Duodenal mucosa (tissue), 2 donors: ENCODE measurements at regions not wholly inside any gene's neighbourhood (a gene's known extent, or its start where the extent isn't known, plus 50 kb on each side); places are given as distances from the start of the nearest gene placed in this dataset.
"Not testable (repeated sequence)": the region's sequence is repeated elsewhere in the genome, so short reads cannot be mapped to it uniquely, and the experiment has no call there.

Experiments used
- H3K27ac ChIP-seq: one replicate; pipeline ENCODE4 v1.7.0; 2013; ENCODE audit warnings: low read depth, low read length
- H3K27me3 ChIP-seq, 2 donors: one replicate each; pipeline ENCODE4 v1.7.0; 2013; ENCODE audit warnings: low read length in 2 of 2, control low read depth in 1 of 2; ENCODE audit not compliant: insufficient read depth in 2 of 2, control insufficient read depth in 1 of 2
- H3K36me3 ChIP-seq, 2 donors: one replicate each; pipeline ENCODE4 v1.7.0; 2013; ENCODE audit warnings: low read length in 2 of 2, control low read depth in 1 of 2; ENCODE audit not compliant: insufficient read depth in 2 of 2, control insufficient read depth in 1 of 2
- H3K4me1 ChIP-seq, 2 donors: one replicate each; pipeline ENCODE4 v1.7.0; 2013; ENCODE audit warnings: low read length in 2 of 2, control low read depth in 1 of 2; ENCODE audit not compliant: insufficient read depth in 2 of 2, control insufficient read depth in 1 of 2
- H3K4me3 ChIP-seq, 2 donors: one replicate each; pipeline ENCODE4 v1.7.0; 2013; ENCODE audit warnings: low read length in 2 of 2, low read depth in 1 of 2
- H3K9ac ChIP-seq, 2 donors: one replicate each; pipeline ENCODE4 v1.7.0; 2013; ENCODE audit warnings: low read length in 2 of 2, low read depth in 1 of 2
- H3K9me3 ChIP-seq, 2 donors: one replicate each; pipeline ENCODE4 v1.7.0; 2013; ENCODE audit warnings: low read length in 2 of 2, control low read depth in 1 of 2; ENCODE audit not compliant: control insufficient read depth in 1 of 2

GRCh38 chr5:126277762-126278161, 145.4 kb upstream of the GRAMD2B start:
- Histone ChIP-seq H3K9me3 (peaks cover 0 to 3% of the 10 kb centered on the region in 2 donors), H3K4me3 (no peak overlapping the region), H3K27ac (no peak overlapping the region), H3K27me3 (no peaks in the 10 kb centered on the region), H3K4me1 (no peaks in the 10 kb centered on the region), H3K36me3 (no peaks in the 10 kb centered on the region), H3K9ac (no peak overlapping the region)

GRCh38 chr5:126280343-126280742, 142.9 kb upstream of the GRAMD2B start:
- Histone ChIP-seq H3K9me3 (no peaks in the 10 kb centered on the region), H3K27me3 (no peaks in the 10 kb centered on the region), H3K4me3 (no peak overlapping the region), H3K9ac (no peak overlapping the region), H3K4me1 (no peaks in the 10 kb centered on the region), H3K27ac (no peak overlapping the region), H3K36me3 (no peaks in the 10 kb centered on the region)

GRCh38 chr5:126280846-126281245, 142.4 kb upstream of the GRAMD2B start:
- Histone ChIP-seq H3K9me3 (no peaks in the 10 kb centered on the region), H3K4me3 (no peak overlapping the region), H3K36me3 (no peaks in the 10 kb centered on the region), H3K4me1 (no peaks in the 10 kb centered on the region), H3K9ac (no peak overlapping the region), H3K27me3 (no peaks in the 10 kb centered on the region), H3K27ac (no peak overlapping the region)

GRCh38 chr5:126284977-126285696, 138.1 kb upstream of the GRAMD2B start:
- H3K4me1 ChIP-seq: no peaks in the 10 kb centered on the region
- H3K27ac ChIP-seq: no peak overlapping the region
- no peak overlapping the region for H3K4me3 ChIP-seq

GRCh38 chr5:126296121-126296520, 127.1 kb upstream of the GRAMD2B start:
- not testable (repeated sequence) for H3K27me3 ChIP-seq, H3K36me3 ChIP-seq, H3K9me3 ChIP-seq, H3K9ac ChIP-seq, H3K27ac ChIP-seq, H3K4me1 ChIP-seq, H3K4me3 ChIP-seq

More at GRCh38 chr5:126284977-126285696, 138.1 kb upstream of the GRAMD2B start:
- Histone ChIP-seq H3K9me3 (no peaks in the 10 kb centered on the region), H3K36me3 (no peaks in the 10 kb centered on the region), H3K27me3 (no peaks in the 10 kb centered on the region), H3K9ac (no peak overlapping the region)

- Histone ChIP-seq H3K9ac (no peak overlapping the region), H3K27me3 (no peaks in the 10 kb centered on the region), H3K4me3 (no peak overlapping the region), H3K36me3 (no peaks in the 10 kb centered on the region), H3K27ac (no peak overlapping the region), H3K9me3 (no peaks in the 10 kb centered on the region), H3K4me1 (no peaks in the 10 kb centered on the region)
These were observed 122.9 kb upstream of the GRAMD2B start for GRCh38 chr5:126300293-126300692.

- Histone ChIP-seq H3K9ac (no peak overlapping the region), H3K27ac (no peak overlapping the region), H3K4me3 (no peak overlapping the region), H3K9me3 (no peaks in the 10 kb centered on the region), H3K36me3 (no peaks in the 10 kb centered on the region), H3K27me3 (no peaks in the 10 kb centered on the region), H3K4me1 (no peaks in the 10 kb centered on the region)
These were observed 122.2 kb upstream of the GRAMD2B start for GRCh38 chr5:126301056-126301455.

GRCh38 chr5:126309860-126310259, 113.3 kb upstream of the GRAMD2B start:
- H3K9ac ChIP-seq: no peak overlapping the region
- H3K4me1 ChIP-seq: no peaks in the 10 kb centered on the region
- no peaks in the 10 kb centered on the region for H3K36me3 ChIP-seq

GRCh38 chr5:126311766-126312165, 111.4 kb upstream of the GRAMD2B start:
- H3K36me3 ChIP-seq: no peaks in the 10 kb centered on the region
- no peak overlapping the region for H3K4me3 ChIP-seq
- no peaks in the 10 kb centered on the region for H3K4me1 ChIP-seq
- H3K27me3 ChIP-seq: no peaks in the 10 kb centered on the region
- no peak overlapping the region for H3K9ac ChIP-seq
- H3K27ac ChIP-seq: no peak overlapping the region
- no peaks in the 10 kb centered on the region for H3K9me3 ChIP-seq

More at GRCh38 chr5:126309860-126310259, 113.3 kb upstream of the GRAMD2B start:
- H3K9me3 ChIP-seq: no peaks in the 10 kb centered on the region
- no peak overlapping the region for H3K27ac ChIP-seq
- no peak overlapping the region for H3K4me3 ChIP-seq
- no peaks in the 10 kb centered on the region for H3K27me3 ChIP-seq

GRCh38 chr5:126315341-126315740, 107.9 kb upstream of the GRAMD2B start:
- Histone ChIP-seq H3K9ac (no peak overlapping the region), H3K4me3 (no peak overlapping the region), H3K9me3 (no peaks in the 10 kb centered on the region), H3K36me3 (no peaks in the 10 kb centered on the region), H3K4me1 (no peaks in the 10 kb centered on the region), H3K27me3 (no peaks in the 10 kb centered on the region), H3K27ac (no peak overlapping the region)
